KMS-11 (cell line): ENCODE measurements at regions not wholly inside any gene's neighbourhood (a gene's known extent, or its start where the extent isn't known, plus 50 kb on each side); places are given as distances from the start of the nearest gene placed in this dataset.
"Not testable (repeated sequence)": the region's sequence is repeated elsewhere in the genome, so short reads cannot be mapped to it uniquely, and the experiment has no call there.

Experiments used
- H2AFZ ChIP-seq: fragments of 200-600 bp; sonication (generic); 2 replicates; pipeline ENCODE4 v1.6.1; 2016; ENCODE audit warnings: antibody characterized with exemption, mixed run types, low read depth
- H3K27ac ChIP-seq: fragments of 200-600 bp; sonication (generic); 2 replicates; pipeline ENCODE4 v1.6.1; 2016; ENCODE audit warnings: mild to moderate bottlenecking, mixed run types
- H3K27me3 ChIP-seq: fragments of 200-600 bp; sonication (generic); 2 replicates; pipeline ENCODE4 v1.6.1; 2017; ENCODE audit warnings: mild to moderate bottlenecking, low read depth, mixed run types, moderate library complexity; ENCODE audit not compliant: insufficient read depth
- H3K36me3 ChIP-seq: fragments of 200-600 bp; sonication (generic); 2 replicates; pipeline ENCODE4 v1.6.1; 2017; ENCODE audit warnings: mild to moderate bottlenecking, mixed run types; ENCODE audit not compliant: insufficient read depth
- H3K4me1 ChIP-seq: fragments of 200-600 bp; sonication (generic); 2 replicates; pipeline ENCODE4 v1.6.1; 2016; ENCODE audit warnings: mild to moderate bottlenecking, low read depth, mixed run types; ENCODE audit not compliant: poor library complexity, severe bottlenecking
- H3K4me2 ChIP-seq: fragments of 200-600 bp; sonication (generic); 2 replicates; pipeline ENCODE4 v1.7.0; 2016; ENCODE audit warnings: mild to moderate bottlenecking, mixed run types
- H3K4me3 ChIP-seq: fragments of 200-600 bp; sonication (generic); IDR thresholded peaks from 2 replicates; pipeline ENCODE4 v1.6.1; 2017; ENCODE audit warnings: low read depth, low read length, mixed read lengths; ENCODE audit not compliant: insufficient read depth
- H3K79me2 ChIP-seq: fragments of 200-600 bp; sonication (generic); 2 replicates; pipeline ENCODE4 v1.6.1; 2016; ENCODE audit warnings: low read depth, mixed run types; ENCODE audit not compliant: insufficient read depth
- H3K9ac ChIP-seq: fragments of 200-600 bp; sonication (generic); 2 replicates; pipeline ENCODE4 v1.6.1; 2016; ENCODE audit warnings: mild to moderate bottlenecking, mixed run types
- H4K20me1 ChIP-seq: fragments of 200-600 bp; sonication (generic); 2 replicates; pipeline ENCODE4 v1.6.1; 2016; ENCODE audit warnings: mild to moderate bottlenecking, mixed run types; ENCODE audit not compliant: insufficient read depth
- TF ChIP-seq, protein P1 (sequence below): fragments of 200-600 bp; sonication (generic); conservative IDR thresholded peaks from 2 replicates; pipeline ENCODE4 v1.6.1; 2017; ENCODE audit warnings: low read depth, mild to moderate bottlenecking, antibody characterized with exemption, low read length, moderate library complexity, mixed read lengths

DNA sequence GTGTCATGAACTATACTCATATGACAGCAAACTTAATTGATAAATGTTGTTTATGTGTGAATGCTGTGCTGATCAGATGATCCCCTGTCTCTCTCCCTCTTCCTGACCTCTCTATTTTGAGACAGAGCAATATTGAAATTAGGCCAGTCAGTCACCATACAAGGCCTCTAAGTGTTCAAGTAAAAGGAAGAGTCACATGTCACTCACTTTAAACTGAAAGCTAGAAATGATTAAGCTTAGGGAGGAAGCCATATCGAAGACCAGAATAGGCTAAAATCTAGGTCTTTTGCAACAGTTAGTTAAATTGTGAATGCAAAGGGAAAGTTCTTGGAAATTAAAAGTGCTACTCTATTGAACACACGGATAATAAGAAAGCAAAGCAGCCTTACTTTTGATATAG lies 498.6 kb downstream of the ZPLD1 start:
- H3K27me3 ChIP-seq: no peaks in the 10 kb centered on the region
- H3K27ac ChIP-seq: no peak overlapping the region
- TF ChIP-seq, protein P1, sequence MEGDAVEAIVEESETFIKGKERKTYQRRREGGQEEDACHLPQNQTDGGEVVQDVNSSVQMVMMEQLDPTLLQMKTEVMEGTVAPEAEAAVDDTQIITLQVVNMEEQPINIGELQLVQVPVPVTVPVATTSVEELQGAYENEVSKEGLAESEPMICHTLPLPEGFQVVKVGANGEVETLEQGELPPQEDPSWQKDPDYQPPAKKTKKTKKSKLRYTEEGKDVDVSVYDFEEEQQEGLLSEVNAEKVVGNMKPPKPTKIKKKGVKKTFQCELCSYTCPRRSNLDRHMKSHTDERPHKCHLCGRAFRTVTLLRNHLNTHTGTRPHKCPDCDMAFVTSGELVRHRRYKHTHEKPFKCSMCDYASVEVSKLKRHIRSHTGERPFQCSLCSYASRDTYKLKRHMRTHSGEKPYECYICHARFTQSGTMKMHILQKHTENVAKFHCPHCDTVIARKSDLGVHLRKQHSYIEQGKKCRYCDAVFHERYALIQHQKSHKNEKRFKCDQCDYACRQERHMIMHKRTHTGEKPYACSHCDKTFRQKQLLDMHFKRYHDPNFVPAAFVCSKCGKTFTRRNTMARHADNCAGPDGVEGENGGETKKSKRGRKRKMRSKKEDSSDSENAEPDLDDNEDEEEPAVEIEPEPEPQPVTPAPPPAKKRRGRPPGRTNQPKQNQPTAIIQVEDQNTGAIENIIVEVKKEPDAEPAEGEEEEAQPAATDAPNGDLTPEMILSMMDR: no peak
- H3K36me3 ChIP-seq: no peaks in the 10 kb centered on the region
- no peaks in the 10 kb centered on the region for H4K20me1 ChIP-seq
- no peak overlapping the region for H3K9ac ChIP-seq
- peaks cover 13% of the 10 kb centered on the region for H3K4me1 ChIP-seq
- no peak overlapping the region for H2AFZ ChIP-seq
- H3K4me3 ChIP-seq: no peak overlapping the region
- no peaks in the 10 kb centered on the region for H3K79me2 ChIP-seq
- no peak overlapping the region for H3K4me2 ChIP-seq

DNA sequence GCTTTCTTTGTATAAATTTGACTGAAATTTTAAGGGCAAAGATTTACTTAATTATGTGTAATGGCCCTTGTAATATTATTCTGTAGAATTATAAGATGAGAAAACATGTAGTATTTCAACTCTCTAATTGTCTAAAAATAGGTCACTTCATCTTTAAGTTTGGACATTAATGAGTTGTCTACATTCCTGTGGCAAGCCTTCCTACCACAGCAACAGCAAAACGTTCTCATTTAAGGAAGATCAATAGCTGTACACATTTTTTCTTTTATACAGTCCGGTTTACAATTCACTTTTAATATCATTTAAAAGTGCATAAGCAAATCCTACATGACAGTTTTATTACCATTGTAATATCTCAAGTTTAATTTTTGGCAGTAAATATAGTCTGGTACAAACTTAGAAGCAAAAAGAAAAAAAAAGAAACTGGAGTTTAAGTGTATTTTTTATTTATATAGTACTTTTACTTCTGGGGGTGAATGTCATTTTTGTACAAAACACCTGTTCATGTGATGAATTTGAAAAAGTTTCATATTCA lies 501.8 kb downstream of the ZPLD1 start:
- peaks cover 13% of the 10 kb centered on the region for H3K4me1 ChIP-seq
- no peaks in the 10 kb centered on the region for H3K79me2 ChIP-seq
- H3K4me2 ChIP-seq: peak overlapping the region; percentile 58
- no peak overlapping the region for H3K4me3 ChIP-seq
- no peaks in the 10 kb centered on the region for H4K20me1 ChIP-seq
- no peak overlapping the region for H3K27ac ChIP-seq
- TF ChIP-seq, protein P1: no peak
- no peaks in the 10 kb centered on the region for H3K36me3 ChIP-seq
- no peak overlapping the region for H3K9ac ChIP-seq
- H2AFZ ChIP-seq: no peak overlapping the region
- H3K27me3 ChIP-seq: no peaks in the 10 kb centered on the region

DNA sequence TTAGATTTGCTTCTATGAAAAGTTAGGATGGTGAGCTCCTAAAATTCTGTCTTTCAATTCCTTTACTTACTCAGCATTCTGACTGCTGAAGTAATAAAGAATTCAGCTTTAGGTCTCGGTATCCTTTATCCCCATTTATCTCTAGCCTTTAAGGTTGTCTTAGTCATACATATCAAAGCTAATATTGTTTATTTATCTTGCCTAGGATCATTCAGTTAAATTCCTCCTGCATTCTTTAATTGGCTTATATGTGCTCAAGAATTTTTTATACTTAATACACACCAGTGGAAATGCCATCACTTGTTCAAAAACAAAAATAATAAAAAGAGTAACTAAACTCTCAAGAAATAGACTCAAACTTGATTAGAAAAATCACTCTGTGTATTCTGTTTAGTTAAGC lies 507.0 kb downstream of the ZPLD1 start:
- Histone ChIP-seq H3K27me3 (no peaks in the 10 kb centered on the region), H3K27ac (no peak overlapping the region), H3K4me2 (no peak overlapping the region), H3K9ac (no peak overlapping the region), H4K20me1 (no peaks in the 10 kb centered on the region), H3K4me3 (no peak overlapping the region), H2AFZ (no peak overlapping the region), H3K79me2 (no peaks in the 10 kb centered on the region), H3K4me1 (peaks cover 4% of the 10 kb centered on the region), H3K36me3 (no peaks in the 10 kb centered on the region)
- TF ChIP-seq, protein P1: no peak

- H4K20me1 ChIP-seq, H3K9ac ChIP-seq, H3K27ac ChIP-seq, H3K27me3 ChIP-seq, H3K4me2 ChIP-seq, H3K79me2 ChIP-seq, H3K4me3 ChIP-seq, H2AFZ ChIP-seq, H3K4me1 ChIP-seq, H3K36me3 ChIP-seq: not testable (repeated sequence)
These were observed 511.6 kb downstream of the ZPLD1 start for GRCh38 chr3:102946445-102946844.

GRCh38 chr3:102972350-102972749 lies 537.5 kb downstream of the ZPLD1 start:
- Histone ChIP-seq H4K20me1 (no peaks in the 10 kb centered on the region), H3K79me2 (no peaks in the 10 kb centered on the region), H3K9ac (no peak overlapping the region), H3K4me1 (no peaks in the 10 kb centered on the region), H3K4me3 (no peak overlapping the region), H3K27me3 (no peaks in the 10 kb centered on the region), H3K4me2 (no peak overlapping the region), H3K27ac (no peak overlapping the region), H3K36me3 (no peaks in the 10 kb centered on the region), H2AFZ (no peak overlapping the region)
- TF ChIP-seq, protein P1: no peak
